ENCODE measurements at regions not wholly inside any gene's neighbourhood (a gene's known extent, or its start where the extent isn't known, plus 50 kb on each side); places are given as distances from the start of the nearest gene placed in this dataset.

DNA sequence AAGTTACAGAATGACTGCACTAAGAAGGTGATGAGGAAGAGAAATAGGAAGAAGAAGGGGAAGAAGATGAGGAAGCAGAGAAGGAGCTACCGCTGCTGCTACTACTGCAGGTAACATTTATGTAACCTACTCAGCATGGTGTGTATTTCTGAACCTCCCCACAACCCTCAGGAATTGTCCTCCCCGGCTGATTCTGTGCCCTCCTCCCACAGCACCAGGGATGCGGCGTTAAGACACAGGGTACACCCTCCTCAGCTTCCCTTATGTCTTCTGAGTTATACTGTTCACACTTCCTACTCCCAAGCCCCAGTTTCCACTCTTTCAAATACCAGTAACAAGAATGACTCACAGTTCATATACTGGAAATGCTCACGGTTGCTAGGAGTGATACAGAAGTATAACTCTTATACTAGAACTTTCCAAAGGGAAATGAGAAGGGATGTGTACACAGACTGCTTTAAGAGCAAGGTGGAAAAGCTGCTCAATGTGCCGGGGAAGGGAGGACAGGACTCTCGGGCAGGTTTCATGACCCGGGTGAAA, 224.5 kb upstream of the PSMD7 start:
- Histone ChIP-seq H3K9ac (ENCODE audit: low read length in 2 of 2) (no peak overlapping the region), H3K36me3 (ENCODE audit: control insufficient read depth in 2 of 2, insufficient read depth in 2 of 2, low read length in 2 of 2) (no peaks in the 10 kb centered on the region), H3K4me1 (ENCODE audit: control insufficient read depth, insufficient read depth, low read length) (no peaks in the 10 kb centered on the region), H3K27ac (ENCODE audit: low read length) (no peak overlapping the region), H3K9me3 (ENCODE audit: control insufficient read depth in 2 of 2, low read length in 2 of 2) (peaks cover 0 to 3% of the 10 kb centered on the region in 2 donors), H3K27me3 (ENCODE audit: control insufficient read depth in 1 of 2, insufficient read depth in 2 of 2, low read length in 2 of 2) (peaks cover 0 to 2% of the 10 kb centered on the region in 2 donors), H3K4me3 (ENCODE audit: low read length in 2 of 2) (no peak overlapping the region)

DNA sequence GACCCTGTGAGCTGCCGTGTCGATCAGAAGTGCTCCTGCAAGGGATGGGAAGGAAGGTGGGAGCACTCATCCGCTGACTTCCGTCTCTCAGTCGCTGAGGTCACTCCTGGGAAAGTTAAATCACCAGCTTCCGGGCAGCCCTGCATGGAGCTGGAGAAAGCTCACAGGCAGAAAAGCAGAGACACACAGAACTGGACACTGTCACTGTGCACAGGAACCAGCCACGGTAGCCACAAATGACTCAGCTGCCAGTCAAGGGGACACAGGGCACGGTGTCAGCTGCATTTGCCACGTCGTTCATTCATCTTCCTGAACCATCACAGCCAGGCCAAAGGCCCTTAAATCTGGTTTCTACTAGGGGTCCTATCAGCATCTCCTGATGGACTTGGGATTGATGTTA, 226.4 kb upstream of the PSMD7 start:
- Histone ChIP-seq H3K9me3 (ENCODE audit: control insufficient read depth in 2 of 2, low read length in 2 of 2) (no peaks in the 10 kb centered on the region), H3K27me3 (ENCODE audit: control insufficient read depth in 1 of 2, insufficient read depth in 2 of 2, low read length in 2 of 2) (peaks cover 0 to 2% of the 10 kb centered on the region in 2 donors), H3K4me1 (ENCODE audit: control insufficient read depth, insufficient read depth, low read length) (no peaks in the 10 kb centered on the region), H3K36me3 (ENCODE audit: control insufficient read depth in 2 of 2, insufficient read depth in 2 of 2, low read length in 2 of 2) (no peaks in the 10 kb centered on the region), H3K9ac (ENCODE audit: low read length in 2 of 2) (no peak overlapping the region), H3K27ac (ENCODE audit: low read length) (no peak overlapping the region), H3K4me3 (ENCODE audit: low read length in 2 of 2) (no peak overlapping the region)

- no peaks in the 10 kb centered on the region for H3K4me1 ChIP-seq (ENCODE audit: control insufficient read depth, insufficient read depth, low read length)
- no peak overlapping the region for H3K4me3 ChIP-seq (ENCODE audit: low read length in 2 of 2)
- no peaks in the 10 kb centered on the region for H3K36me3 ChIP-seq (ENCODE audit: control insufficient read depth in 2 of 2, insufficient read depth in 2 of 2, low read length in 2 of 2)
- no peaks in the 10 kb centered on the region for H3K9me3 ChIP-seq (ENCODE audit: control insufficient read depth in 2 of 2, low read length in 2 of 2)
- no peaks in the 10 kb centered on the region for H3K27me3 ChIP-seq (ENCODE audit: control insufficient read depth in 1 of 2, insufficient read depth in 2 of 2, low read length in 2 of 2)
- no peak overlapping the region for H3K27ac ChIP-seq (ENCODE audit: low read length)
- no peak overlapping the region for H3K9ac ChIP-seq (ENCODE audit: low read length in 2 of 2)
Observed at GRCh38 chr16:74064120-74064735, 232.4 kb upstream of the PSMD7 start.

GRCh38 chr16:74053826-74054225, 242.8 kb upstream of the PSMD7 start:
- Histone ChIP-seq H3K27ac (ENCODE audit: low read length) (no peak overlapping the region), H3K9me3 (ENCODE audit: control insufficient read depth in 2 of 2, low read length in 2 of 2) (peaks cover 0 to 9% of the 10 kb centered on the region in 2 donors), H3K4me3 (ENCODE audit: low read length in 2 of 2) (no peak overlapping the region), H3K9ac (ENCODE audit: low read length in 2 of 2) (no peak overlapping the region), H3K36me3 (ENCODE audit: control insufficient read depth in 2 of 2, insufficient read depth in 2 of 2, low read length in 2 of 2) (no peaks in the 10 kb centered on the region), H3K4me1 (ENCODE audit: control insufficient read depth, insufficient read depth, low read length) (peaks cover 3% of the 10 kb centered on the region), H3K27me3 (ENCODE audit: control insufficient read depth in 1 of 2, insufficient read depth in 2 of 2, low read length in 2 of 2) (no peaks in the 10 kb centered on the region)

DNA sequence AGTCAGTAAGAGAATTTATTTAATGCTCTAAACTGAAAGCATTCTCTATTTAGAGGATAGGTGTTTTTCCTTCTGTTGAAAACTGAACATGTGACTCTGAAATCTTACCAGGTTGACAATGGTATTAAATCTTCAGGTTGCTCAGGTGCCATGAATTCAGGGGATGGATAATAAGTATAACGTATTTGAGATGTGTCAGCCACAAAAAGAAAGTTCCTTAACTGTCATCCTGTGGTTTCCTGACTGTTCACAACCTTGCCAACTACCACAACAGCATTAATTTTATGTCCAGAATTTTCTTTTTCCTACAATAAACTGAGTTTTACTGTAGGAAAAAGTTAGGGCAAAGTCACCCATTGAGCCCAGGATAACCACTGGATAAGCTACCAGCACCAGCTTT, 243.3 kb upstream of the PSMD7 start:
- Histone ChIP-seq H3K27ac (ENCODE audit: low read length) (no peak overlapping the region), H3K4me3 (ENCODE audit: low read length in 2 of 2) (no peak overlapping the region), H3K9ac (ENCODE audit: low read length in 2 of 2) (no peak overlapping the region), H3K9me3 (ENCODE audit: control insufficient read depth in 2 of 2, low read length in 2 of 2) (peaks cover 0 to 9% of the 10 kb centered on the region in 2 donors), H3K36me3 (ENCODE audit: control insufficient read depth in 2 of 2, insufficient read depth in 2 of 2, low read length in 2 of 2) (no peaks in the 10 kb centered on the region), H3K27me3 (ENCODE audit: control insufficient read depth in 1 of 2, insufficient read depth in 2 of 2, low read length in 2 of 2) (no peaks in the 10 kb centered on the region), H3K4me1 (ENCODE audit: control insufficient read depth, insufficient read depth, low read length) (peaks cover 3% of the 10 kb centered on the region)

DNA sequence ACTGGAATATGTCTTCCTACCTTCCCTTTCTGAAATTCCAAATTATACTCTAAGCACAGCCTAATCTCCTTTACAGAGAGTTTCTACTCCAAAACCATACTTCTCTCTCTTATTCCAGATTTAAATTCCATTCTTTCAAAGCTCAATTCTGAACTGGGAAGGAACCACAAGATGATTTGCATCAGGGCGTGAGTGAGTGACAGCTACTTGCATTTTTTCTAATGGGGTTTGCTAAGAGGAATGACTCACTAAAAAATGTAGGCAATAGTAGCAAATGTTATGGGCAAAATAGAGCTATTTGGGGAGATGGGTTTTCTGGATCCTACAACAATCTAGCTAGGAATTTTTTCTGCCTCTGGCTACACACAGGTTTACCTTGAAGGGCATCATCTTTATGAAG, 244.6 kb upstream of the PSMD7 start:
- H3K9me3 ChIP-seq (ENCODE audit: control insufficient read depth in 2 of 2, low read length in 2 of 2), result peaks cover 0 to 9% of the 10 kb centered on the region in 2 donors
- no peak overlapping the region for H3K27ac ChIP-seq (ENCODE audit: low read length)
- H3K4me1 ChIP-seq (ENCODE audit: control insufficient read depth, insufficient read depth, low read length), result peaks cover 3% of the 10 kb centered on the region
- no peaks in the 10 kb centered on the region for H3K27me3 ChIP-seq (ENCODE audit: control insufficient read depth in 1 of 2, insufficient read depth in 2 of 2, low read length in 2 of 2)
- H3K9ac ChIP-seq (ENCODE audit: low read length in 2 of 2), result no peak overlapping the region
- no peak overlapping the region for H3K4me3 ChIP-seq (ENCODE audit: low read length in 2 of 2)
- no peaks in the 10 kb centered on the region for H3K36me3 ChIP-seq (ENCODE audit: control insufficient read depth in 2 of 2, insufficient read depth in 2 of 2, low read length in 2 of 2)

DNA sequence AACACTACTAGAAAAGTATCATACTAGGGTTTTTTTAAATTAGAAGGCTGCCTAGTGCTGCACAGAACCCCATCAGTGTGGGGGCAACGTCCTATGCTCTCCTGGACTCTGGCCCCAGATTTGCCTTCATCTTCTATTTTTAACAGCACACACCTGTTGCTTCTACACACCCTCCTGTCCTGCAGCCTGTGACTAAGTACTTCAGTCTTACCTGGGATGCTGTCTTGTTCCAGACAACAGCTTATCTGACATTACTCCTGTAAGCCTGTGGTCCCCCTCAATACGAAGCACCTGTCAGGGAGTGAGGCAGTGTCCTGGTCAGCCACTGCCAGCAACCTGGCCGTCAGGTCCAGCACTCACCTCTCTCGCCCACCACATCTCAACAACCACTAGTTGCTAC, 247.6 kb upstream of the PSMD7 start:
- Histone ChIP-seq H3K4me1 (ENCODE audit: control insufficient read depth, insufficient read depth, low read length) (peaks cover under 1% of the 10 kb centered on the region), H3K27ac (ENCODE audit: low read length) (no peak overlapping the region), H3K9ac (ENCODE audit: low read length in 2 of 2) (no peak overlapping the region), H3K36me3 (ENCODE audit: control insufficient read depth in 2 of 2, insufficient read depth in 2 of 2, low read length in 2 of 2) (no peaks in the 10 kb centered on the region), H3K9me3 (ENCODE audit: control insufficient read depth in 2 of 2, low read length in 2 of 2) (no peaks in the 10 kb centered on the region), H3K4me3 (ENCODE audit: low read length in 2 of 2) (no peak overlapping the region), H3K27me3 (ENCODE audit: control insufficient read depth in 1 of 2, insufficient read depth in 2 of 2, low read length in 2 of 2) (no peaks in the 10 kb centered on the region)

DNA sequence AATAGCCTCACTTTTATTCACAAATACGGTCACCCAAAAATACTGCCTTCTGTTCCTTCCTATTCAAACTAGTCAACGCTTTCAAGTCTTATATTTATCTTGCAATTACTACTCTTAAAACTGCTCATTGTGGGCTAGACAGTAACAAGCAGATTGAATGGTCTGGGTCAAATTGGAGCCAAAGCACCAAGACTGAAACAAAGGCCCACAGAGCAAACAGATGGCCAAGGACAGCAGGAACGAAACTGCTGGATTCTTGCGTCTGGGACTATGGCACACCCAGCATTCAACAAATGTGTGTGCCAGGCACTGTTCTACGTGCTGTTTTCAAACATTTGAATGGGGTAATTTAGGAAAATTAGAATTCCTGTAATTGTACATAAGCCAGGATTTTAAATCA, 250.1 kb upstream of the PSMD7 start:
- H3K4me1 ChIP-seq (ENCODE audit: control insufficient read depth, insufficient read depth, low read length), result no peaks in the 10 kb centered on the region
- H3K27ac ChIP-seq (ENCODE audit: low read length), result no peak overlapping the region
- no peaks in the 10 kb centered on the region for H3K27me3 ChIP-seq (ENCODE audit: control insufficient read depth in 1 of 2, insufficient read depth in 2 of 2, low read length in 2 of 2)
- H3K36me3 ChIP-seq (ENCODE audit: control insufficient read depth in 2 of 2, insufficient read depth in 2 of 2, low read length in 2 of 2), result no peaks in the 10 kb centered on the region
- H3K9ac ChIP-seq (ENCODE audit: low read length in 2 of 2), result no peak overlapping the region
- H3K9me3 ChIP-seq (ENCODE audit: control insufficient read depth in 2 of 2, low read length in 2 of 2), result no peaks in the 10 kb centered on the region
- H3K4me3 ChIP-seq (ENCODE audit: low read length in 2 of 2), result no peak overlapping the region

DNA sequence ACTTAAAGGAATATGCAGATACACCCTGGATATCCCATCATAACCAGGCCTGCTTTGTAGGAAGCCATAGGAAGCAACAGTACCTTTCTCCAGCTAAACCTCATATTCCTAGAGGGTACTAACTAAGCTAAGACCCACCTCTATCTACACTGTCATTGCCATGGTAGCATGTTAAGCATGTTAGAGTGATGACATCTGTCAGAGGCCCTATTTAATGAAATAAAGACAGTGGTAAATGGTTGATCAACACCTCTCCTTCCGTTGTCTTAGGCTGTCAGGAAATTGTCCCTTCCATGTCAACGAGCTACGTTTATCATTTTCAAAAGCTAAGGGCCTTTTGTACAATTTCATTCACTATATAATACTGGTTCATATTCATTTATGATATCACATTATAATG, 251.1 kb upstream of the PSMD7 start:
- Histone ChIP-seq H3K36me3 (ENCODE audit: control insufficient read depth in 2 of 2, insufficient read depth in 2 of 2, low read length in 2 of 2) (no peaks in the 10 kb centered on the region), H3K9ac (ENCODE audit: low read length in 2 of 2) (no peak overlapping the region), H3K4me3 (ENCODE audit: low read length in 2 of 2) (no peak overlapping the region), H3K9me3 (ENCODE audit: control insufficient read depth in 2 of 2, low read length in 2 of 2) (no peaks in the 10 kb centered on the region), H3K27ac (ENCODE audit: low read length) (no peak overlapping the region), H3K4me1 (ENCODE audit: control insufficient read depth, insufficient read depth, low read length) (no peaks in the 10 kb centered on the region), H3K27me3 (ENCODE audit: control insufficient read depth in 1 of 2, insufficient read depth in 2 of 2, low read length in 2 of 2) (no peaks in the 10 kb centered on the region)

DNA sequence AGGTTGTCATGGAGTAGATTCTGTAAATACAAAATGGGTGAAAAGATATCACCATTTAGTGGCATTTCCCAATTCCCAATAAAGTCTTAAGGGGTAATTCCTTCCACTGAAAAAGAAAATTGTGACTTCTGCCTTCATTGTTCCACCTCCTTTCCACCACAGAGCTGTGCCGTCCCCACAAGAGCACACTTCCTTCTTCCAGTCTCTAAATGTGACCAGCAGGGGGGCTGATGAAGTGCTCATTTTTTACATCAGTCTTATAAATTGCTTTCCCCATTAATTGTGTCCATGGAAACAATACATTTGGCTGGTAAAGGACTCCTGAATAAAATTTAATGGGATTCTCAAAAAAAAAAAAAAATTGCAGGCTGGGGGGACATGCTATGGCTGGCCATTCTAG, 260.8 kb upstream of the PSMD7 start:
- Histone ChIP-seq H3K4me1 (ENCODE audit: control insufficient read depth, insufficient read depth, low read length) (no peaks in the 10 kb centered on the region), H3K9me3 (ENCODE audit: control insufficient read depth in 2 of 2, low read length in 2 of 2) (no peaks in the 10 kb centered on the region), H3K27ac (ENCODE audit: low read length) (no peak overlapping the region), H3K36me3 (ENCODE audit: control insufficient read depth in 2 of 2, insufficient read depth in 2 of 2, low read length in 2 of 2) (no peaks in the 10 kb centered on the region), H3K4me3 (ENCODE audit: low read length in 2 of 2) (no peak overlapping the region), H3K27me3 (ENCODE audit: control insufficient read depth in 1 of 2, insufficient read depth in 2 of 2, low read length in 2 of 2) (no peaks in the 10 kb centered on the region), H3K9ac (ENCODE audit: low read length in 2 of 2) (no peak overlapping the region)

DNA sequence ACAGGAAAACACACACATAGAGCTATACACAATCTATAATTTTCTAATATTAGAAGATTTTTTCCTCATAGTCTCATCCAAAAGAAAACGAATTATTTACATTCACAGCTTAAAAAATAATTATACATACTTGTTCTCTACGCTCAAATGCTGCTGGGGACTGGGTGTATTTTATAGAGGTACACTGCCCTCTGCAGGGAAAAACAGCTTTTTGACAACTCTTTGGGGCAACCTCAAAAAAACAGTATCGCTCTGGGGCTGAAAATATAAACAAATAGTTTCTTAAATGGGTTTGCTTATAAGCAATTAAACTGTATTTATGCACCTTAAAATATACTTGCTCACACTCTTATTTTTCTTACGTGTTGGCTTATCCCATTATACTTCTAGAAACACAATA, 261.8 kb upstream of the PSMD7 start:
- H3K36me3 ChIP-seq (ENCODE audit: control insufficient read depth in 2 of 2, insufficient read depth in 2 of 2, low read length in 2 of 2), result no peaks in the 10 kb centered on the region
- no peaks in the 10 kb centered on the region for H3K9me3 ChIP-seq (ENCODE audit: control insufficient read depth in 2 of 2, low read length in 2 of 2)
- no peak overlapping the region for H3K4me3 ChIP-seq (ENCODE audit: low read length in 2 of 2)
- no peak overlapping the region for H3K9ac ChIP-seq (ENCODE audit: low read length in 2 of 2)
- no peak overlapping the region for H3K27ac ChIP-seq (ENCODE audit: low read length)
- H3K27me3 ChIP-seq (ENCODE audit: control insufficient read depth in 1 of 2, insufficient read depth in 2 of 2, low read length in 2 of 2), result no peaks in the 10 kb centered on the region
- H3K4me1 ChIP-seq (ENCODE audit: control insufficient read depth, insufficient read depth, low read length), result no peaks in the 10 kb centered on the region

Measured in stomach smooth muscle (tissue), 2 donors.